PC-9 (cell line): ENCODE measurements at regions not wholly inside any gene's neighbourhood (a gene's known extent, or its start where the extent isn't known, plus 50 kb on each side); places are given as distances from the start of the nearest gene placed in this dataset.

Experiments used
- EZH2 ChIP-seq: fragments of 200-600 bp; sonication (generic); IDR thresholded peaks from 2 replicates; pipeline ENCODE4 v1.8.0; 2017; ENCODE audit warnings: antibody characterized with exemption, low read depth
- TF ChIP-seq, protein P1 (sequence below): fragments of 200-600 bp; sonication (generic); conservative IDR thresholded peaks from 2 replicates; pipeline ENCODE4 v1.6.1; 2017; ENCODE audit warnings: mixed run types, antibody characterized with exemption, mild to moderate bottlenecking, moderate library complexity

DNA sequence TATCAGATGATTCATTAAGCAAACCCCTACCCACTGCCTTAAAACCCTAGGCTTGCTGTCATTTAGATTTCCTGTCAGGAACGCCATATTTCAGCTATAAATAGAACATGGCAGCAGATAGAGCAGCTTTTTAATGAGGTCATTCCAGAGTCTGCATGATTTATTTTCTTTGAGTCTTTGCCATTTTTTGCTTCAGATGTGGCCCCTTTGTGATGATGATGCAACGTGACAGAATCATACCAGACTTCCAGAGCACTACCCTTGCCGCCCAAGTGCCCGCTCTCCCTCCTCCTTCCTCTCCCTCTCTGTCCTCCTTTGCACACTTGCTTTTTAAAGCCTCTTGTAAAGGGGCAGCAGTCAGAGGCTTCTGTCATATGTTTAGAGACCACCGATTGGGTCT, 55.5 kb upstream of the TRIM67 start:
- TF ChIP-seq, protein P1, sequence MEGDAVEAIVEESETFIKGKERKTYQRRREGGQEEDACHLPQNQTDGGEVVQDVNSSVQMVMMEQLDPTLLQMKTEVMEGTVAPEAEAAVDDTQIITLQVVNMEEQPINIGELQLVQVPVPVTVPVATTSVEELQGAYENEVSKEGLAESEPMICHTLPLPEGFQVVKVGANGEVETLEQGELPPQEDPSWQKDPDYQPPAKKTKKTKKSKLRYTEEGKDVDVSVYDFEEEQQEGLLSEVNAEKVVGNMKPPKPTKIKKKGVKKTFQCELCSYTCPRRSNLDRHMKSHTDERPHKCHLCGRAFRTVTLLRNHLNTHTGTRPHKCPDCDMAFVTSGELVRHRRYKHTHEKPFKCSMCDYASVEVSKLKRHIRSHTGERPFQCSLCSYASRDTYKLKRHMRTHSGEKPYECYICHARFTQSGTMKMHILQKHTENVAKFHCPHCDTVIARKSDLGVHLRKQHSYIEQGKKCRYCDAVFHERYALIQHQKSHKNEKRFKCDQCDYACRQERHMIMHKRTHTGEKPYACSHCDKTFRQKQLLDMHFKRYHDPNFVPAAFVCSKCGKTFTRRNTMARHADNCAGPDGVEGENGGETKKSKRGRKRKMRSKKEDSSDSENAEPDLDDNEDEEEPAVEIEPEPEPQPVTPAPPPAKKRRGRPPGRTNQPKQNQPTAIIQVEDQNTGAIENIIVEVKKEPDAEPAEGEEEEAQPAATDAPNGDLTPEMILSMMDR: no peak
- no peak for TF ChIP-seq EZH2
